C1 segment of cervical spinal cord (tissue), 14 donors: ENCODE measurements at regions not wholly inside any gene's neighbourhood (a gene's known extent, or its start where the extent isn't known, plus 50 kb on each side); places are given as distances from the start of the nearest gene placed in this dataset.
"Not testable (repeated sequence)": the region's sequence is repeated elsewhere in the genome, so short reads cannot be mapped to it uniquely, and the experiment has no call there.

Experiments
- DNase-seq, 14 donors: peaks; one replicate each; lab custom pipeline; 2025; lab: John Stamatoyannopoulos, UW

DNA sequence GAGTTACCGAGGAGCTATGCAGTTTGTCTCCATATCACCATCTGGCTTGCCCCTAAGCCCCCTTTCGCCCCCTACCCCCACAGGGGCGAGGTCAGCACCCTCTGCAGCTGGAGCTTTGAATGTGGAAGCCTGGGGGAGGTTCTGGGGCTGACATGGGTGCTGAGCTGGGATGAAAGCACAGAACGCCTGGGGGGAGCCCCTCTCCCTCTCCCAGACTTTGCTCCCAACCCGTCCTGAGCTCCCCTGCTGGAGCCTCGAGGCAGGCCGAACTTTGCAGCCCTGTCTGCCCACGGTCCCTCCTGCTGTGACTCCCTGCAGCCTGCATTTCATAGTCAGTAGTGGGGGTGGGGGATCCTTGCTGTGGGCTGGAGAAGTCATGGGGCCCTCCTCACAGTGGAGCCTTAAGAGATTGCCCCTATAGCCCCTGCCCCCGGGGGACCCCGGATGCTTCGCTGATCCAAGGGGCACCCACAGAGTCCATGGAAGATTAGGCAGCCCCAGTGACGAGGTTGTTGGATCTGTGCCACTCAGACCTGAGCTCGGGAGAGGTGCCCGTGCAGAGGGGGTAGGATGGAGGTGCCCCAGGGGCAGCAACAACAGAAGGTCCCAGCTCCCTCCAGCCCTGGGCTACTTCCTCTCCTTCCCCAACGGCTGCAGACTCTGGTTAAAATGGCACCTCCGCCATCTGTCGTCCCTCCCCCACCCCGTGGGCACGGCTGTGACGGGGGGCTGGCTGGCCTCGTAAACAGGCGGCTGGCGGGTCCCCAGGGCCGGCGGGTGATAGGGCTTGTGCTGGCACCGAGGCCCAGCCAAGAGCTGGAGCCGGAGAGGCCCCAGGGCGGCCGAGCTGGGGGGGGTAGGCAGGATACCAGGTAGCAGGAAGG, 162.0 kb downstream of the C9orf50 start:
- peak in 12 of 14 donors; percentile 28 to 86 (median 53) for DNase-seq

GRCh38 chr9:129458155-129458661, 162.7 kb downstream of the C9orf50 start:
- peak in 8 of 14 donors; percentile 26 to 59 (median 37) for DNase-seq

GRCh38 chr9:129457325-129457779, 163.5 kb downstream of the C9orf50 start:
- no peak for DNase-seq

DNA sequence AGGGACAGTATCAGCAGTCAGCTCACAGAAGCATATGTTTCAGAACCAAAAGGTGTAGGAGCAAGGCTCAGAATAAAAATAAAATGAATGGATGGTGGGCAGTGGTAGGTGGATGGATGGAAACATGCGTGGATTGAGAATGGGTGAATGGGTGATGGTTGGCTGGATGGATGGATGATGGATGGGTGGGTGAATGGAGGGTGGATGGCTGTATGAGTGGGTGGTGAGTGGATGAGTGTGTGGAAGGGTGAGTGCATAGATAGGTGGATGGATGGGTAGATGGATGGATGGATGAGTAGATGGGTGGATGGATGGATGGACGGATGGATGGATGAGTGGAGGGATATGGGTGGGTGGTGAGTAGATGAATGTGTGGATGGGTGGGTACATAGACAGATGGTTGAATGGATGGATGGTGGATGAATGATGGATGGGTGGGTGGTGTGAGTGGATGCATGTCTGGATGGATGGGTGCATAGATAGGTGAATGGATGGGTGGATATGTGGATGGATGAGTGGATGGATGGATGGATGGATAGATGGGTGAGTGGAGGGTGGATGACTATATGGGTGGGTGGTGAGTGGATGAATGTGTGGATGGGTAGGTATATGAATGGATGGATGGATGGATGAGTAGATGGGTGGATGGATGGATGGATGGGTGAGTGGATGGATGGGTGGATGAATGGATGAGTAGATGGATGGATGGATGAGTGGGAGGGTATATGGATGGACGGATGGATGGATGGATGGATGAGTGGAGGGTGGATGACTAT, 164.2 kb downstream of the C9orf50 start:
- no peak for DNase-seq

DNA sequence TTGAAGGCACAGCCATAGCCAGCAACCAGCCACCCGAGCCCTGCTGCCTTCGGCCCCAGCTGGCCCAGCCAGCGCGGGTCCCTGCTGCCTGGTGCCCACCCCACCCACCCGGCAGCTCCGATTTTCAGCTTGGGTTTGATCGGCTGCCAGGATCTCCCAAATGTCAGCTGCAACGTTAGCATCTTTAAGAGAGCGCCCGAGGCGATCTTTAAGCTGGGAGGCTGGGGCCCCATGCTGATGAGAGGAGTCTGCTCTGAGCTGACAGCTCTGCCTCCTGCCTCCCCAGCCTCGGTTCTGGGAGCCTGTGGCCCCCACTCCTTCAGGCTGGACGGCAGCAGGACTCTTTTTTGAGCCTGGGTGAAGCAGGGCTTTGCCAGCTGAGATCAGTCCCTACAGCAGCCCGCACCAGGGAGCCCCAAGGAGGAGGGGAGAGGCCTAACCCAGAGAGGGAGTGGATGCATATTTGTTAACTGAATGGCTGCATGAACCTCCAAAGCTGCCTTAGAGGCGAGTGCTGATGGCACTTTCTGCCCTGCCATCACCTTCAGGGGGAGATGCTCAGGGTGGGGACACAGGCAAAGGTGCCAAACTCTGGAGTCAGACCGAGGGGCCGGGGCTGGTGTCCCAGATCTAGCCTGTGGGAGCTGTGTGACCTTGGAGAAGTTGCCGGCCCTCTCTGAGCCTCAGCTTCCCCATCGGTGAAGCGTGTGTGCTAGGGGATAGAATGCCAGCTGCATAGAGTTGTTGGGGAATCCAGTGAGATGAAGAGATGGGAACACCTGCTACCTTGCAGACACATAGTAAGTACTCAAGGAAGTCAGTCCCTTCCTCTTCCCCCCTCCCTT, 165.5 kb downstream of the C9orf50 start:
- DNase-seq, result no peak

GRCh38 chr9:129454467-129455067, 166.3 kb downstream of the C9orf50 start:
- no peak for DNase-seq

- DNase-seq, result no peak
Measured at GRCh38 chr9:129453734-129454133, 167.2 kb downstream of the C9orf50 start.

DNA sequence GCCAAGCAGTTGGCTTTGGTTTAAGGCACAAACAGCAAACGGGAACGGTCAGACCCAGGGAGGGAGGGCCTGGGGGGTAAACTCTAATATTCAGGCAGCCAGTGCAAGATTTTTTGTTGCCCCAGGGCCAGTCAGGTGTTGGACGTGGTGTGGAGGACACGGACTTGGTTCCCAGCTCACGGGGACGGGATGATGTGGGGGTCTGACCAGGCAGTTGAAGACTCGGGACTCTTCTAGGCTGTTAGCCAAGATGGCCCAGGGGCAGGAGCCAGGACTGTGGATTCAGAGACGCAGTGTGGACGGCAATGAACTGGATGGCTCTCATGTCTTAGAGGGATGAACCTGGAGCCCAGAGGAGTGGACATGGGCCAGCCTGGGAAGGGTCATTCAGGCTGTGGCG, 169.2 kb downstream of the C9orf50 start:
- DNase-seq, result peak in 2 of 14 donors; percentile 23 to 32

GRCh38 chr9:129451089-129451656, 169.7 kb downstream of the C9orf50 start:
- peak in 1 of 14 donors; percentile 35 for DNase-seq

DNA sequence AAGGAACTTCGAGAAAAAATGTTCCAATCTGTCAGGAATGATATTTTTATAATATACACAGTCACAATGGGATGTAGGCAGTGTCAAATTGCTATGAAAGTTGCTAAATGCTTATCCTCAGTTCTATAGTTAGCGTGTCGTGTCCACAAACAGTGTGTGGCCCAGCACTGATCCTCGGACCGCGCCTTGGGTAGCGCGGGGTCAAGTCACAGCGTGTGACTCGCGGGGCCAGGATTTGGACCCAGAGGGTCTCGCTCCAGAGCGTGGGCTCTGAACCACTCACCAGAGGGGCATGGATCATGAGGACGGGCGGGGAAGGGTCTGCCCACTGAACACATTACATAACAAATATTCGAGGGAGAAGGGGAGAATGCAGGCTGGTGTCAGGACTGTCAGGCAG, 171.8 kb downstream of the C9orf50 start:
- DNase-seq, result no peak

DNA sequence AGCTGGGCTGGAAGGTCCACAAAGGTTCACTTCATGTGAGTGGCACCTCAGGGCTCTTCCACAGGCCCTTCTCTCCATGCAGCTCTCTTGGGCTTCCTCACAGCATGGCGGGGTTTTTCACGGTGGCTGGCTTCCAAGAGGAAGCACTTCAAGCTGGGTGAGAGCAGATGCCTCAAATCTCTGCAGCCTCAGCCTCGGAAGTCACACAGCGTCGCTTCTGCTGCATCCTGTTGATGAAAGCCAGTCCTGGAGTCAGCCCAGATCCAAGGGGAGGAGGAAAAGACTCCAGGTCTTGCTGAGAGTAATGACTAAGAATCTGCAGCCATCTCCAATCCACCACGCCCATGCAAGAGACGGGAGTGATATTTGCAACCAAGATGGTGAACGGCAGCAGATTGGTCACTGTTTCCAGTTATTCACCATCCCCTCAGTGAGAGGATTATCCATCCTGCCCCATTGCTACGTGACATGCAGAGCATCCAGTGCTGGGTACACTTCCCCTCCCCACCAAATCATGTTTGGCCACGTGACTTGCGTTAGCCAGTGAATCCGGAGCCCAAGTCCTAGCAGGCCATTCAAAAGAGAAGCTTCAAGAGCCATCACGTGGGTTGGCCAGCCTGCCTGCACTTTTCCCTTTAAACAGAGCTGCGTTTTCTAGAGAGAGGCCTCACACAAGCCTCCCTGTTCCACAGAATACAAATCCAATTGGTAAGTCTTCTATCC, 173.9 kb downstream of the C9orf50 start:
- peak in 11 of 14 donors; percentile 25 to 76 (median 38) for DNase-seq

GRCh38 chr9:129445794-129446306, 175.1 kb downstream of the C9orf50 start:
- no peak for DNase-seq

DNA sequence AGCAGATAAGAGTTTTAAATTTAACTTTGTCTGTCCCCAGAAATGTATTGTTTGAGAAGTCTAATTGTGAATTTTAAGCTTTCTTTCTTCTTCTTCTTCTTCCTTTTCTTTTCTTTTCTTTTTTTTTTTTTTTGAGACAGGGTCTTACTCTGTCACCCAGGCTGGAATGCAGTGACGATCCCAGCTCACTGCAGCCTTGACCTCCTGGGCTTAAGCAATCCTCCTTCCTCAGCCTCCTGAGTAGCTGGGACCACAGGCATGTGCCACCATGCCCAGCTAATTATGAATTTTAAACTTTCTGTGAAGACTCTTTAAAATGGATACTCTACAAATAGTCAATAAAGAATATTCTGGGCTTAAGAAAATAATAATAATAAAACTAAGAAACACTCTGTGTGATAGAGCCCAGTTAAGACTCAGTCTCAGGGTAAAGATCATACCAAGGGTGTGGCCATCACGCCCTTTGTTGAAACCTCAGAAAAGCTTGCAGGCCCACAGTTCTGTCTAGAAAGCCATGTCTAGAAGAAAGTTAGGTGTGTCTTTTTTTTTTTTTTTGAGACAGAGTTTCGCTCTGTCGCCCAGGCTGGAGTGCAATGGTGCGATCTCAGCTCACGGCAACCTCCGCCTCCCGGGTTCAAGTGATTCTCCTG, 177.3 kb downstream of the C9orf50 start:
- DNase-seq, result not testable (repeated sequence)

GRCh38 chr9:129442803-129443511, 177.9 kb downstream of the C9orf50 start:
- DNase-seq, result no peak

- DNase-seq, result no peak
Measured at GRCh38 chr9:129441852-129442251, 179.0 kb downstream of the C9orf50 start.

DNA sequence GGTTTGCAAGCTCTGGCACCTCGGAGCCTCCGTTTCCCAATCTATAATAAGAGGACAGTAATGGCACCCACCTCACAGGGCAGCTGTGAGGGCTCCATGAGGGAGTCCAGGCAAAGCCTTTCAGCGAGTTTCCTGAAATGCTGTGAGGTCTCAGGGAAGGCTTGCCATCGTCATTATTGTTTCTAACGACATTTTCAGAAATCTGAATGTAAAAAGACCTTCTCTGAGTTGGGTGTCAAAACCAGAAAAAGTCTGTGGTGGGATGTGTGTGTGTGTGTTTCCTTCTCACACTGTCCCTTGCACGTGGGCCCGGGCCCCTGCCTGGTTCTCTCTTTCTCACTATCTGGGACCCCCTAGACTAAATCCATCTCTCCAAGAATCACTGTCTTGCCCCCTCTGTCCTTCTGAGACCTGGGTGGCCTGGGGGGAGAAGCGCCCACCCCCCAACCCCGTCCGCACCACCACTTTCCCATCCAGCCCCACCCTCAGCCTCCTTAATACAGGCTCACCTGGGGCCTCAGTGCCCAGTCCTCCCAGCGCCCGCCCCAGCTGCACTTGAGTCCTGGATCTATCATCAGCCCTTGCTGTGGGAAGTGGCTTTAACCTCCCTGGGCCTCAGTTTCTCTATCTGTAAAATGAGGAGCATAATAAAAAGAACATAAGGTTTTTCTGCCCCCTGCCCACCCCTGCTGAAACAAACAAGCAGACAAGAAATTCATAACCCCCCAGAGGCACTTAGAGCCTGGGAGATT, 180.3 kb downstream of the C9orf50 start:
- DNase-seq, result no peak

DNA sequence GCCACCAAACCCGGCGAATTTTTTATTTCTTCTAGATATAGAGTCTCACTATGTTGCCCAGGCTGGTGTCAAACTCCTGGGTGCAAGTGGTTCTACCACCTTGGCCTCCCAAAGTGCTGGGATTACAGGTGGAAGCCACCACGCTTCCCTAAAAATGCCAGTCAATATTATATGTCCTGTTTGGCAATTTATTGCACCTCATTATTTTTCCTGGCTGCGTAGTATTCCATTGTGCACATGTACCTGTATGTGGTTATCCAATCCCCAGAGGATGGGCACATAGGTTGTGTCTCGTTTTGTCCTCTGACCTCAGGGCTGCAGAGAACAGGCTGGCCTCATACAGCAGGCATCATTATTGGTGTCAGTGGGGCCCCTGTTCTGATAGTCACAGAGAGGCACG, 181.7 kb downstream of the C9orf50 start:
- DNase-seq, result no peak
